ENCODE measurements at regions not wholly inside any gene's neighbourhood (a gene's known extent, or its start where the extent isn't known, plus 50 kb on each side); places are given as distances from the start of the nearest gene placed in this dataset.

DNA sequence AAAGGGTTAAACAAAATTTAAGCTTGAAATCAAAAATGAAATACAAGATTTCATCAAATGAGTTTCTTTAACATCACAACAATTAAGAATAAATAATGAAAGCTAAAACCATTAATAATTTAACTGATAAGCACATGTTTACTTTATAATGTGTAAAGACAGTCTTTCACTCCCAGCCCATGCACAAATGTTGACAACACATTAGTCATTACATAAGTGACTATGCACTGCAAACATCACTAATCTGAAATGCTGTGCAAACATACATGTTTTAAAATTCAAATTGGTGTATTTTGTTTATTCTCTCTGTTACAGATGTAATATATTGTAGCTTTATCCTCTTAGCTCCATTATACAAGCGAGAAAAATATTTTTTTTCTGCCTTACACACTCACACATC is 220.6 kb upstream of the CPXCR1 start:
- DNase-seq: no peak

- DNase-seq: no peak
Observed at GRCh38 chrX:88558421-88558820, 188.6 kb upstream of the CPXCR1 start.

- no peak for DNase-seq
Observed at GRCh38 chrX:88560673-88561330, 186.2 kb upstream of the CPXCR1 start.

GRCh38 chrX:88584283-88584682 is 162.7 kb upstream of the CPXCR1 start:
- no peak for DNase-seq

- DNase-seq: no peak
Observed at GRCh38 chrX:88586317-88586716, 160.7 kb upstream of the CPXCR1 start.

DNA sequence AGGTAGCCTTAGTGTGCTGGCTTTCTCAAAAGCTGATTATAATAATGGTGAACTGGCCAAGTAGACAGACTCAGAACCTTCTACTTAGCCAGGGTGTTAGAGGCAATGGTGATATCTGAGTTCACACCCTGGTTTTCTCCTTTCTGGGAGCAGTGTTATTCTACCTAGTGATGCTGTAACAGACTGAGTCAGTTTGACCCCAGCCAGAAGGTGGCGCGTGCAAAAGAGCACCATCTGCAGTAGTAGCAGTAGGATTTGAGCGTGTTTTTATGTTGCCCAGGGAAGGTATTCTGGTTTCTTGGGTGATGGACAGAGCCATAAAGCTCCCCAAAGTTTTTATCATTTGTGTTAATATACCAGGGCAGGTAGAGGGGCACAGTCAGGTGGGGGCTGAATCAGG is 143.8 kb upstream of the CPXCR1 start:
- DNase-seq: no peak

DNA sequence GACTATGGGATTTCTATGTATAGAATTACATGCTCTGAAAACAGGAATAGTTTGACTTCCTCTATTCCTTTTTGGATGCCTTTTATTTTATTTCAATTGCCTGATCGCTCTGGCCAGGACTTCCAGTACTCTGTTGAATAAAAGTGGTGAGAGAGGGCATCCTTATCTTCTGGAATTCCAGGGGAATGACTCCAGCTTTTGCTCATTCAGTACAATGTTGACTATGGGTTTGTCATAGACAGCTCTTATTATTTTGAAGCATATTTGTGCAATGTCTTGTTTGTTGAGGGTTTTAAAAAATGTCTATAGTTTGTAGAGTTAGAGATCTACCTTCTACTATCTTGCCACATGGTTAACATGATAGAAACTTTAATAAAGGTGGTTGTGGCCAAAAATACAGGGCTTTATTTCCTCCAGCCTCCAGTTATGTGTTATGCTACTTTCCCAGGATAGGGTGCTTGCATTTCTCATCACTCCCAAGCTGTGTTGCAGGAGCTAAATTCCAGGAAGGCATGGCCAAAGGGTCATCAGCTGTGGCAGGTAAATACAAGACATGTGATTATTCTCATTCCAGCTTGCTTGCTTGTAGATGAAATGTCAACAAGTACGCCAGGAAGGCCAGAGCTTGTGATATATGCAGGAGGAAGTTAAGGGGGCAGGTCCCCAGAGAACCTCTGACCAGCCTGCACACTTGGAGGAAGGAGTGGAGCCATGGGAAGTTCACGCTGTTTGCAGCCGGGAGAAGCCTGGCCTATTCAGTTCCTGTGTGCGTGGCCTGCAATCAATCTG is 142.4 kb upstream of the CPXCR1 start:
- DNase-seq: no peak

DNA sequence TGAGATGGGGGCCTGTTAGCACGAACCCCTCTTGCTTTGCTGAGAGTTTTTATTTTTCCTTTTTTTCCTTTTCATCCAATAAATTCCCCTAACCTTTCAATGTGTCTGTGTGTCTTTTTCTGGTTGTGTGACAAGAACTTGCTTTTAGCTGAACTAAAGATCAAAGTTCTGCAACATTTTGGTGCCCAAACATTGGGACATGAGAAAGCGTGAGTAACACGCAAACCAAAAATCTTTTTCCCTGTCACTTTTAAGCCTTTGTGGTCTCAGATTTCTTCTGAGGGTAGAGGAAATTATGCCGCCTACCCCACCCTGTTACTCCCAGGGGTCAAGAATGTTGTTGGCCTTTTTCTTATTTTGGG is 141.8 kb upstream of the CPXCR1 start:
- DNase-seq: no peak

DNA sequence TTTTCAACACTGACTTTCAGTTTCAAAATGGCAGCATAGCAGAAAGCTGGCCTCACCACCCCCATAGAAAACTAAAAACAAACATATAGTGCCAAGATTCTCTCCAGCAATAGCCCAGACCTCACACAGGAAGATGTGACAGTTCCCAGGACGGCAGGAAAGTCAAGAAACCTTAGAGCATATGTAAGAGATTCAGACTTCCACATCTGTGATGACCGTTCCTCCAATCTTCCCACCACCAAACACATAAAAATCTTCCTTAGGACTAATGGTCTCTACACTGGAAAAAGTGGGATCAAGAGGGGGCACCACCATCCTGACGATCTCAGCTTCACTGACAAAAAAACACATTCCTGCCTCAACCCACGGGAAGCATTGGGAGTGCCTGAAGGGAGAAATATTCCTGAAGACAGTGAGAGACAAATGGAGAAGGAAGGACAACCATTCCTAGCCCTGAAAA is 134.1 kb upstream of the CPXCR1 start:
- no peak for DNase-seq

DNA sequence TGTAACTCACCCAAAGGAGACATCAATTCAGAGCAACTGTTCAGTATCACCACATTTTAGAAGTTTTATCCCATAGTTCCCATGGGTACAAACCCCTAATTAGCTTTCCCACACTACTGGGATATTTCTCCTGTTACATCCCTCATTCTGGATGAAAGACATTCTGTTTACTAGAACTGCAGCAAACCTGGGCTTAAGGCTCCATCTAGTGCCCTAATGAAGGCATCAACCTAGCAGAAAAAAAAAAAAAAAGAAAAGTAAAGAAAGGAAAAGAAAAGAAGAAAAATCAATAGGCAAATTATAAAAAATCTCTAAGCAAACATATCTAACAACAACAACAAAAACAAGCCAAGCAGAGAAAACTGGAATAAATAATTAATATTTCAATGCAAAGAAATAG is 133.7 kb upstream of the CPXCR1 start:
- peak; percentile 3 for DNase-seq

DNA sequence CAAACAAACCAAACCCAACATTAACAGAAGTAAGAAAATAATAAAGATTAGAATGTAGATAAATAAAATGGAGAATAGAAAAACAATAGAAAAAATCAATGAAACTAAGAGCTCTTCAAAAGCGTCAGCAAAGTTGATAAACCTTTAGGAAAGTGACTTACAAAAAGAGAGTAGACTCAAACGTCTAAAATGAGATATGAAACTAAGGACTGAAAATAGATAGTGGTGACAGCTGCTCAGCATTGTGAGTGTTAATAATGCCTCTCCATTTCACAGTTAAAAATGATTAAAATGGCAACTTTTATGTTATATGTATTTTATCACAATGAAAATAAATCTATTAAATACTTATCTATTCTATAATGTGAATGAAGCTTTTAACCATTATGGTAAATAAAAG is 125.7 kb upstream of the CPXCR1 start:
- DNase-seq: no peak

- no peak for DNase-seq
Observed at GRCh38 chrX:88655460-88655859, 91.6 kb upstream of the CPXCR1 start.

GRCh38 chrX:88660836-88661235 is 86.2 kb upstream of the CPXCR1 start:
- no peak for DNase-seq

- no peak for DNase-seq
Observed at GRCh38 chrX:88672261-88672660, 74.8 kb upstream of the CPXCR1 start.
